Stomach (tissue), 8 donors: ENCODE measurements at regions not wholly inside any gene's neighbourhood (a gene's known extent, or its start where the extent isn't known, plus 50 kb on each side); places are given as distances from the start of the nearest gene placed in this dataset.

Source experiments
- DNase-seq, 2 donors: peaks; one replicate each; pipeline versions ENCODE4 v3.0.0 to v3.0.0-alpha.2; 2013 to 2019
- H3K27ac ChIP-seq, 5 donors: fragments of 200-600 bp in 4 of 5; sonication (generic) in 4 of 5; one replicate each; pipeline ENCODE4 v1.5.1; 2013 to 2019; ENCODE audit warnings: mild to moderate bottlenecking in 1 of 5, moderate library complexity in 1 of 5
- H3K27me3 ChIP-seq, 3 donors: fragments of 200-600 bp; sonication (generic); one replicate each; pipeline ENCODE4 v1.5.1; 2017 to 2019; ENCODE audit warnings: mixed run types in 1 of 3
- H3K36me3 ChIP-seq, 4 donors: fragments of 200-600 bp; sonication (generic); 1 replicate in 3 of 4; 2 replicates in 1 of 4; pipeline ENCODE4 v1.5.1; 2016 to 2019
- H3K4me1 ChIP-seq, 4 donors: fragments of 200-600 bp; sonication (generic); one replicate each; pipeline ENCODE4 v1.5.1; 2016 to 2019
- H3K4me3 ChIP-seq, 4 donors: fragments of 200-600 bp; sonication (generic) in 3 of 4; one replicate each; pipeline ENCODE4 v1.5.1; 2016 to 2019; ENCODE audit warnings: mild to moderate bottlenecking in 1 of 4
- H3K9me3 ChIP-seq, 4 donors: fragments of 200-600 bp; sonication (generic); one replicate each; pipeline ENCODE4 v1.5.1; 2016 to 2019
- EP300 ChIP-seq: sonication (generic); formaldehyde crosslinking; IDR thresholded peaks from one replicate; pipeline ENCODE4 v1.6.1; 2017; ENCODE audit warnings: antibody characterized with exemption
- POLR2A ChIP-seq, 4 donors: fragments of 450-650 bp; IDR thresholded peaks; one replicate each; pipeline ENCODE4 v1.6.1; 2016; ENCODE audit warnings: antibody characterized with exemption in 4 of 4, control low read depth in 2 of 4, mild to moderate bottlenecking in 1 of 4, moderate library complexity in 1 of 4
- POLR2AphosphoS5 ChIP-seq, 3 donors: sonication (generic); formaldehyde crosslinking; IDR thresholded peaks; one replicate each; pipeline ENCODE4 v1.6.1; 2016; ENCODE audit warnings: antibody characterized with exemption in 3 of 3
- WGBS, 5 donors: extraction: QIAGEN DNeasy Blood & Tissue Kit in 3 of 5; methylation state at CpG; one replicate each; pipeline versions ENCODE4 v1.1.5 to v1.1.7; 2013 to 2018; 5-methylcytosine and 5-hydroxymethylcytosine counted together
- intact Hi-C: fragments of 100-400 bp; cut with DNase I; formaldehyde crosslinking; loops from one replicate; pipeline ENCODE4 v1.15.1; 2023; ENCODE audit warnings: low total_unique reads
- TF ChIP-seq, protein P1 (sequence below), 7 experiments: fragments of 450-650 bp in 4 of 7; fragments of 200-600 bp in 3 of 7; sonication (generic) in 3 of 7; IDR thresholded peaks; one replicate each; pipeline ENCODE4 v1.5.1; 2016 to 2019; ENCODE audit warnings: antibody characterized with exemption in 7 of 7, control low read depth in 2 of 7, mild to moderate bottlenecking in 1 of 7
- donor health status: healthy with polysubstance abuse.
- donor health status: Bipolar disorder and iron deficiency.
- donor health status: healthy.

DNA sequence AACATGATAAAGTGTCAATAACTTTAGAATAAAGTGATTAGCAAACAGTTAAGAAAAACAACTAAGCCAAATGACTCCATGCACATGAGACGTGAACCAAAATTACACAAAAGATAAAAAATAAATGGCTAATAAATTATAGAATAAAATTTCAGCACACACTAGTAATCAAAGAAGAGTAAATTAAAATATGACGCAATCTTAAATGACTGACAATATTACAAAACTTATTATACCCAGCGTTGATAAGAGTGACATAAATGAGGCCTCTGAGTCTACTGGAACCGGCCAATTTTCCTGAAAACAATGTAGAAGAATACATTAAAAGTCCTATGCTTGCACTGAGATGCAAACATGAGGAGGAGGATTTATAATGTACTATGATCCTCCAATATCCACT lies 187.4 kb downstream of the DHX15 start:
- Histone ChIP-seq H3K4me3 (no peak overlapping the region), H3K27me3 (no peaks in the 10 kb centered on the region), H3K27ac (no peak overlapping the region), H3K36me3 (no peaks in the 10 kb centered on the region), H3K9me3 (no peaks in the 10 kb centered on the region), H3K4me1 (no peaks in the 10 kb centered on the region)
- TF ChIP-seq POLR2AphosphoS5 (IDR thresholded peaks at IDR 0.05) = no peak
- TF ChIP-seq, protein P1, sequence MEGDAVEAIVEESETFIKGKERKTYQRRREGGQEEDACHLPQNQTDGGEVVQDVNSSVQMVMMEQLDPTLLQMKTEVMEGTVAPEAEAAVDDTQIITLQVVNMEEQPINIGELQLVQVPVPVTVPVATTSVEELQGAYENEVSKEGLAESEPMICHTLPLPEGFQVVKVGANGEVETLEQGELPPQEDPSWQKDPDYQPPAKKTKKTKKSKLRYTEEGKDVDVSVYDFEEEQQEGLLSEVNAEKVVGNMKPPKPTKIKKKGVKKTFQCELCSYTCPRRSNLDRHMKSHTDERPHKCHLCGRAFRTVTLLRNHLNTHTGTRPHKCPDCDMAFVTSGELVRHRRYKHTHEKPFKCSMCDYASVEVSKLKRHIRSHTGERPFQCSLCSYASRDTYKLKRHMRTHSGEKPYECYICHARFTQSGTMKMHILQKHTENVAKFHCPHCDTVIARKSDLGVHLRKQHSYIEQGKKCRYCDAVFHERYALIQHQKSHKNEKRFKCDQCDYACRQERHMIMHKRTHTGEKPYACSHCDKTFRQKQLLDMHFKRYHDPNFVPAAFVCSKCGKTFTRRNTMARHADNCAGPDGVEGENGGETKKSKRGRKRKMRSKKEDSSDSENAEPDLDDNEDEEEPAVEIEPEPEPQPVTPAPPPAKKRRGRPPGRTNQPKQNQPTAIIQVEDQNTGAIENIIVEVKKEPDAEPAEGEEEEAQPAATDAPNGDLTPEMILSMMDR (IDR thresholded peaks at IDR 0.05) = no peak
- no peak for DNase-seq
- 69 to 94% (median 79%) methylated on average over 4 of the region's 4 CpGs for WGBS, 5 donors
- intact Hi-C loops = no loop called here

DNA sequence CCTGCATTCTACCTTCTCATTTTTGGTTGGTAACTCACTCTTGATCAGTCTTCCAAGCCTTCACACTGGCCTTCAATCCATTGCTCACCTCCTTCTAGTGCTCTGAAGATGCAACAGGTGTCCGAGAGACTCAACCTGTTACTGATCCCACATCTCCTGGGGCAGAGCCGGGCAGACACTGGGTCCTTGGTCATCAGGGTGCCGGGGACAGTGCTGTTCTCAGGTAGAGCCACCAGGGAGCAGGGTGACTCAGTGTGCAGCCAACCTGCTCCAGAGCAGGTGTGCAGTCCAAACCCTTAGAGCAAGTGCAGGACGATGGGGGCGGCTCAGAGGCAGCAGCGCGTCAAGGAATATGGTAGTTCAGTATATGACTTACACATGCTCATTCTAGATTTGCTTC lies 188.4 kb downstream of the DHX15 start:
- H3K4me3 ChIP-seq = no peak overlapping the region
- H3K4me1 ChIP-seq = no peaks in the 10 kb centered on the region
- no peaks in the 10 kb centered on the region for H3K27me3 ChIP-seq
- H3K36me3 ChIP-seq = no peaks in the 10 kb centered on the region
- H3K27ac ChIP-seq = no peak overlapping the region
- DNase-seq = no peak
- TF ChIP-seq POLR2A (IDR thresholded peaks at IDR 0.05) = no peak
- TF ChIP-seq EP300 = no peak
- TF ChIP-seq POLR2AphosphoS5 (IDR thresholded peaks at IDR 0.05) = no peak
- TF ChIP-seq, protein P1 (IDR thresholded peaks at IDR 0.05) = no peak
- 79 to 93% (median 87%) methylated on average over 7 of the region's 7 CpGs for whole genome bisulfite sequencing, 5 donors
- H3K9me3 ChIP-seq = no peaks in the 10 kb centered on the region
- intact Hi-C loops = no loop called here

- WGBS, 5 donors = 75 to 81% (median 79%) methylated on average over 4 of the region's 4 CpGs
- DNase-seq = no peak
- H3K36me3 ChIP-seq = no peaks in the 10 kb centered on the region
- no peak overlapping the region for H3K4me3 ChIP-seq
- TF ChIP-seq, protein P1 (IDR thresholded peaks at IDR 0.05) = no peak
- TF ChIP-seq EP300 (no peak), POLR2A (IDR thresholded peaks at IDR 0.05) (no peak), POLR2AphosphoS5 (IDR thresholded peaks at IDR 0.05) (no peak)
- H3K9me3 ChIP-seq = no peaks in the 10 kb centered on the region
- intact Hi-C loops = no loop called here
- no peaks in the 10 kb centered on the region for H3K27me3 ChIP-seq
- H3K4me1 ChIP-seq = no peaks in the 10 kb centered on the region
- no peak overlapping the region for H3K27ac ChIP-seq
These were observed 190.3 kb downstream of the DHX15 start for GRCh38 chr4:24394041-24394440.

GRCh38 chr4:24392613-24393012 lies 191.7 kb downstream of the DHX15 start:
- no peak overlapping the region for H3K4me3 ChIP-seq
- TF ChIP-seq POLR2A (IDR thresholded peaks at IDR 0.05) (no peak), POLR2AphosphoS5 (IDR thresholded peaks at IDR 0.05) (no peak), EP300 (no peak)
- TF ChIP-seq, protein P1 (IDR thresholded peaks at IDR 0.05) = no peak
- no peak overlapping the region for H3K27ac ChIP-seq
- no peaks in the 10 kb centered on the region for H3K9me3 ChIP-seq
- DNase-seq = no peak
- H3K27me3 ChIP-seq = no peaks in the 10 kb centered on the region
- H3K36me3 ChIP-seq = no peaks in the 10 kb centered on the region
- no peaks in the 10 kb centered on the region for H3K4me1 ChIP-seq
- intact Hi-C loops = no loop called here
- 32 to 55% (median 46%) methylated on average over 5 of the region's 5 CpGs for WGBS, 5 donors
